ENCODE measurements at regions not wholly inside any gene's neighbourhood (a gene's known extent, or its start where the extent isn't known, plus 50 kb on each side); places are given as distances from the start of the nearest gene placed in this dataset.

DNA sequence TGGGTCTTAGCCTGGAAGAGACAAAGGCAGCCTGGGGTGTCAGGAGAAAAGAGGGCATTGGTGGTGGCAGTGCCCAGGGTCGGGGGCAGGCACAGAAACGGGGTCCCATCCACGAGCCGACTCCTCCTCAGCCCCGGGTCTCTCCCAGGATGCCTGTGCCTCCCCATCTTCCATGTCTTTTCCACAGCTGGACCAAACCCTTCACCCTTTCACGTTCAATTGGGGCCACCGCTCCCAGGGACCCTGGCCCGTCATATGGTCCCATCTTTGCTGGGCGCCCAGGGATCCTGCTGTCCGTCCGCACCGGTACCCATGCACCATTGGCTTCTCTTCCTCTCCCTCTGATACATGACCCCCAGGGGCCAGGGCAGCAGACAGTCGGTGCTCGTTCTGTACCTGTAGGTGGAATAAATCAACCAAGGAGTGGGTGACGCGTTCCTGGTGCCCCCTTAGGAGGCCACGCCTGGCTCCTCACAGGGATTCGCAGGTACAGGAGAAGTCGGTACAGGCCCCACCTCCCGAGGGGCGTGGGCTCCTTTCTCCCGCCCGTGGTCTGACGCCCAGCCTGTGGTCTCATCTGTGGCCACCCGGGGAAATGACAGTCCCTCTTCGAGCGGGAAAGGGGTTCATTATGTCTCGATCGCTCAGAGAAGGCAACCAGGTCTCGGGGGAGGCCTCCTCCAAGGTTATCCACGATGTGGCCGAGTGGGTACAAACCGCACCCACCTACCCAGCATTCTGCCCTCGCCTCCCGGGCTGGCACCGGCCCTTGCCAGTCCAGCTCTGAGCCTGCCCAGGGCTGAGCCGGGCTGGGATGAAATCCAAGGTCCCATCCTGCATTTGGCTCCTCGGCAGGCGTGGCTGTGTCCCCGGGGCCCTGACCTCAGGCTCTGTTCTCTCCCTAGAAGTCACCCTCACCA lies 1493.6 kb downstream of the BRD1 start:
- DNase-seq (ENCODE audit: low read depth in 2 of 3, low spot score in 2 of 3) = no peak

DNA sequence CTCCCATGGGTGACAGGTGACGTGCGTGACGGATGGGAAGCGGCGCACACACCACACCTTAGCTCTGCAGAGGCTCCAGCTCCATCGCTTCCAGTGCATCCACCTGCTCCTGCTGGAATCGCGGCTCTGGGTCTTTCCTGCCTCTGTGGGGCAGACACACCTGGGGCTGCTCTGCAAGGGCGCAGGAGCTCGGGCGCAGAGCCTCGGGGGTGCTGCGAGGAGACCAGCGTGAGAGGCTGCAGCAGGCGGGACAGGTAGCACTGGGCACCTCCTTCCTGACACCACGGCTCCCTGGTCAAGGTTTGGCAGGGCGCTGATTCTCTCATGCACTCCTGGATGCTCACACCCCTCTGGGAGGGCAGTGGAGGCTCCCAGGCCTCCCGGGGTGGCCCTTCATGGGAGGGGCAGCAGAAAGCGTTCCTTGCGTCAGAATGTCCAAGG lies 1494.3 kb downstream of the BRD1 start:
- DNase-seq (ENCODE audit: low read depth in 2 of 3, low spot score in 2 of 3) = no peak

DNA sequence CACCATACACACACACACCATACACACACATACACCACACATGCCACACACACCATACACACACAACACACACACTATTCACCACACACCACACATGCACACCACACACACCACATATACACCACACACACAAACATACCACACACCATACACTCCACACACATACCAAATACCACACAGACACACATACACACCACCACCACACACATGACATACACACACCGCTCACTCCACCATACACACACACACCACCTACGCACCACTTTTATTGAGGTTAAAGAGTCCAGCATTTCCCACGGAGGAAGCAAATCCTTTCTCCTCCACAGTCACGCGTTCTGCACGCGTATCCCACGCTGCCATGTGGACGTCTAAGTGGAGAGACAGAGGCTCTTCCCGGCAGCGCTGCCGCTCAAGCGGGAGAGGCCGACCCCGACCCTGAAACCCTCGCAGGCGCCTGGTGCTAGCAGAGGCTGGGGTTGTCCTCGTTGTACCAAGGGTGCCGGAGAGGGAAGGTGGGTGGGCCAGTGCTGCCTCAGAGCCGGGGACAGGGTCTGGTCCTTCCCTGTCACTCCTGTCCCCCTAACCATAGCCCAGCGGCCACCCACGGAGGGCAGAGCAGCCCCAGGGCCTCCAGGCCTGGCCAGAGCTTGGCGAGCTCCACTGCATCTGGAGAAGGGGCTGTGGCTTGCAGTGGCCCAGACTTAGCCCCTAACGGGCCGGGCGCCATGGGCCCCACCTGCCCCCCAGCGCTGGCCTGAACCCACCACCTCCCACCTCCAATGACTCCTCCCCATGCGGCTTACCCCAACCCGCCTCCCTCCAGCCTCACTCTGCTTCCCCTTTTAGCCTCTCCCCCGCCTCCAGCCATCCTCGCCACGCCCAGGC lies 1495.0 kb downstream of the BRD1 start:
- DNase-seq (ENCODE audit: low read depth in 2 of 3, low spot score in 2 of 3) = no peak

DNA sequence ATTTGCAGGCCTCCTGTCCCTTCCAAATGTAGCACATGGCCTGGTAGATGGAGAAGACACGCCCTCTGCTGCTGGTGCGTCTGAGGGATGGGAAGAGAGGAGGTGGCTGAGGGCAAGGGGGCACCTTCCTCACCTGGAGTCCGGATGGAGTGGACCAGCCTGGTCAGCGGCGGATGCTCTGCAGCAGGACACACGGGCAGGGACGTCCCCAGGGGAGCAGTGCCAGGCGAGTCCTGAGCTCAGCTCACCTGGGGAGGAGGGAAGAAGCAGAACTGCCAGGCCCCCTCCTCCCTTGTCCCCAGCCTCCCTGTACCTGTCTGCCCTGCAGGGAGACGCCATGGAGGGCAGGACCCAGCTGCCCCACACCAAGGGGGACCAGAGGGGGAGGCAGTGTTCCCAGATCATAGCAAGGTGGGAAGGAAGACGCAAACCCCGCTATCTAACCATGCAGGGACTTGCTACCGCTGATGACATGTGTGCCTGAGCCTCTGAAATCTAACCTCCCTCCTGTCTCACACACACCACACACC lies 1495.9 kb downstream of the BRD1 start:
- DNase-seq (ENCODE audit: low read depth in 2 of 3, low spot score in 2 of 3) = no peak

DNA sequence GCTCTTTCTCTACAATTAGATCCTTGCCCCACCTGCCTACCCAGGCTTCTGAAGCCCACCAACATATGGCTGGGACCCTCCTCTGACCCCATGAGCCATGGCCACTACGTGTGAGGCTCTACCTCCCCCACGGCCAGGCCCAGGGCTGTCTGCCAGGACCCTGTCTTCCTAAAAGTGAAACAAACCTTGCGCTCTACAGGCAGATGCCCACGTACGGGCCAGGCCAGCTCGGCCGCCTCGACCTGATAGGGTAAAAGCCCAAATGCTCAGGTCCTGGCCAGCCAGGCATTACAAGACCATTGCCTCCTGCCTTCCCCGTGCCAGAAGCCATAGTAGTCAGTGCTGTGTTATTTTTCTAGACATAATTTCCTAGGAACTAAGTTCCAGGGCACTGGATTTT lies 1496.4 kb downstream of the BRD1 start:
- no peak for DNase-seq (ENCODE audit: low read depth in 2 of 3, low spot score in 2 of 3)

DNA sequence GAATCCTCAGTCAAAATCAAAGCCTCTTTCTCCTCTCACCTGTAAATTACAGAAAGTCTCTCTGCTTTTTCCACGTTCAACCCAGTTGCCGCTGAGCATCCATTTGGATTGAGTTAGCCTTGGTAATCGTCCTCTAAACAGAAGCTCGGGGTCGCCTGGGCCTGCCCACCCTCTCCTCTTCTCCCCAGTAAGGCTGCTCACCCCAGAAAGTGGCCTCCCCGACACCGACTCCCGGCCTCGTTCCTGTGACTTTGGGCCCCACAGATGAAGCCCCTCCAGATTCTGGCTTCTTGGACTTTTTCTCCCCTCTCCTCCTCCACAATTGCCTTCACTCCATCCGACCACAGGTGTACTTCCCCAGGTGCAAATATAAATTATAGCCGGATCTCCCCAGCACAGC lies 1500.0 kb downstream of the BRD1 start:
- no peak for DNase-seq (ENCODE audit: low read depth in 2 of 3, low spot score in 2 of 3)

DNA sequence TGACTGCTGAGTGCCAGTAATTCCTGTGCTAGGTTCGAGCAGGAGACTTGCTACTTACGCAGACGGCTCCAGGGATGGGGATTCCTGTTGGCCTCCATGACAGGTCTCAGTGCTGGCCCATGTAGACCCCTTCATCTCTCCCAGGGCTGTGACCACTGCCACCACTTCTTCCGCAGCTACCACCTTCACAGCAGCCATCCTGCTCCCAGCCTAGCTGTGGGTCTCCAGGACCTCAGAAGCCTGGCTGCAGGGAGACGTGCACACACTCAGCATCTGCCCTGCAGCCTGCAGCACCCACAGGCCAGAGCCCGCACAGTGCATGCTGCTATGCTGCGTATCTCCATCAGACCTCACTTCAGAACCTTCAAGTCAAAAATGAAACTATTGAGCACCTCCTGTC lies 1503.9 kb downstream of the BRD1 start:
- no peak for DNase-seq (ENCODE audit: low read depth in 2 of 3, low spot score in 2 of 3)

DNA sequence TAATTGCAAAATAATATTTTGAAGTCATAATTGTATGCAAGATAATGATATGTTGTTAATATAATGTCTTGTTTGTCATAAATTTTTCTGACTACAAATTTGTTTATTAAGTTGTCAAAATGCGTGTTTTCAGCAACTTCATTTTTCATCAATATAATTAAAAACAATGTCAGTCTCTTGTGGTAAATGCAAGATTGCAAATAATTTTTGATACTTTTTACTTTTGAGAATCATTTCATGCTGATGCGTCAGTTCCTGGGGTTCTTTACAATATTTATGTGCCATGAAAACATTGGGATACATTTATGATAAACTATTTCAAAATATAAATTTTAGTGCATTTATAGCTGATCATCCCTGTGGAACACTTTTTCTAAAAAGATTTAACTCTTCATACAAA lies 1504.8 kb downstream of the BRD1 start:
- no peak for DNase-seq (ENCODE audit: low read depth in 2 of 3, low spot score in 2 of 3)

DNA sequence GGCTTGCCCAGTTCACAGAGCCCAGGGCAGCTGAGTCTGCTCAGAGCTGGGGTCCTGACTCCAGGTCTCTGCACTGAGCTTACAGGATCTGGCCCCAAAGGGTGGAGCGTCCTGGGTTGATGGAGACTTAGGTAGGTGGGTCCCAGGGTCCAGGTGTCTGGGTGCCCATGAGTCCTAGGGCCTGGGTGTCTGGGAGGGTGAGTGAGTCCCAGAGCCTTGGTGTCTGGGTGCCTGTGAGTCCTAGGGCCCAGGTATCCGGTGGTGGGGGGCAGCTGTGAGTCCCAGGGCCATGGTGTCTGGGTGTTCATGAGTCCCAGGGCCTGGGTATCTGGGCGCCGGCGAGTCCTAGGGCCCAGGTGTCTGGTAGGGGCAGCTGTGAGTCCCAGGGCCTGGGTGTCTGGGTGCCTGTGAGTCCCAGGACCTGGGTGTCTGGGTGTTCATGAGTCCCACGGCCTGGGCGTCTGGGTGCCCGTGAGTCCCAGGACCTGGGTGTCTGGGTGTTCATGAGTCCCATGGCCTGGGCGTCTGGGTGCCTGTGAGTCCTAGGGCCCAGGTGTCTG lies 1505.6 kb downstream of the BRD1 start:
- no peak for DNase-seq (ENCODE audit: low read depth in 2 of 3, low spot score in 2 of 3)

DNA sequence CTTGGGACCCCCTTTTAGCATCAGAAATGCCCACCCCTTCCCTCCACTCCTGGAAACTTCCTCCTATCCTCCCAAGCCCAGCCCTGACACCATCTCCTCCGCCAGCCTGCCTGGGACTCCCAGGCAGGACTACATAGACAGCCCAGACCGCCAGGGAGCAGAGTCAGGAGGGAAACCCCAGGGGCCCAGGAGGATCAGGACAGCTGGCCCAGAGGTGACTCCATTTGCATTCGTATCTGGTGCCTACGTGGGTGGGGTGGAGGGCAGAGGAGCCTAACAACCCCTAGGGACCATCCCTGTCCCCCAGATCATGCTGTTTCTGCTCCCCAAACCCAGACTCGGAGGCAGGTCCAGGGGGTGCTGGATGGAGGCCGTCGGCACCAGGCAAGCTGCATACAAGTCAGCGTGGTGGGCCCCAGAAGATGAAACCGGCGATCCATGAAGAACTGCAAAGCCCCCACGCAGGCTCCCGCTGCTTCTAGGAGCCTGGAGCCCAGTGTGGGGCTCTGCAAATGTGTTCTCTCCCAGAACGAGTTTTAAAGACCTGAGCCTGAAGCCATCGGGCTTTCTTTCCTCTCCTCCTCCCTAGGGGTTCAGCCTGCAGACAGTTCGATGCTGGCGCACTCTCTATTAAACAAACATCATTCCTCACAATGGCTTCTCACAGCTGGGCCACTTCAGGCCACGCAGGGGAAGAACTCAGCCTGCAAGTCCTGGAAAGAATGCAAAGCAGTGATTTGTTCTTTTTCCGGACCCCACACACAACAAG lies 1506.8 kb downstream of the BRD1 start:
- no peak for DNase-seq (ENCODE audit: low read depth in 2 of 3, low spot score in 2 of 3)

DNA sequence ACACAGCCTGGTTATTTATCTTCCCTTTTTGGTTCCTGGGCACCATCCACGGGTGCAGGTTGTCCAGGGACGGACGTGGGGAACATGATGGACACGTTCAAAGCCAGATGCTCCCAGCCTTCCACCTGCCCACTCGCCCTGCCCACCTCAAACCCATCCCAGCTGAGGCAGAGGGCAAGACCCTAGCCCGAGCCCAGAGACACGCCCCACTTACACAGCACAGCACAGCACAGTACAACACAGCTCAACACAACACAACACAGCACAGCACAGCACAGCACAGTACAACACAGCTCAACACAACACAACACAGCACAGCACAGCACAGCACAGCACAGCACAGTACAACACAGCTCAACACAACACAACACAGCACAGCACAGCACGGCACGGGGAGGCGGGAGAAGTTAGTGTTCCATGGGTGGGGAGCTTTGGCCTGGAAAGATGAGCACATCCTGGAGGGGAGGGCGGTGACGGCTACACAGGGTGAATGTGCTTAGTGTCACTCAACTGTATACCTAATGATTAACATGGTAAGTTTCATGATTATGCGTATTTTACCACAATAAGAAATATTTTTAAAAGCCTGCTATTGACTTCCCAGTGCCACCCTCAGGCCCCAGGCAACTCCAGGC lies 1507.5 kb downstream of the BRD1 start:
- DNase-seq (ENCODE audit: low read depth in 2 of 3, low spot score in 2 of 3) = no peak

DNA sequence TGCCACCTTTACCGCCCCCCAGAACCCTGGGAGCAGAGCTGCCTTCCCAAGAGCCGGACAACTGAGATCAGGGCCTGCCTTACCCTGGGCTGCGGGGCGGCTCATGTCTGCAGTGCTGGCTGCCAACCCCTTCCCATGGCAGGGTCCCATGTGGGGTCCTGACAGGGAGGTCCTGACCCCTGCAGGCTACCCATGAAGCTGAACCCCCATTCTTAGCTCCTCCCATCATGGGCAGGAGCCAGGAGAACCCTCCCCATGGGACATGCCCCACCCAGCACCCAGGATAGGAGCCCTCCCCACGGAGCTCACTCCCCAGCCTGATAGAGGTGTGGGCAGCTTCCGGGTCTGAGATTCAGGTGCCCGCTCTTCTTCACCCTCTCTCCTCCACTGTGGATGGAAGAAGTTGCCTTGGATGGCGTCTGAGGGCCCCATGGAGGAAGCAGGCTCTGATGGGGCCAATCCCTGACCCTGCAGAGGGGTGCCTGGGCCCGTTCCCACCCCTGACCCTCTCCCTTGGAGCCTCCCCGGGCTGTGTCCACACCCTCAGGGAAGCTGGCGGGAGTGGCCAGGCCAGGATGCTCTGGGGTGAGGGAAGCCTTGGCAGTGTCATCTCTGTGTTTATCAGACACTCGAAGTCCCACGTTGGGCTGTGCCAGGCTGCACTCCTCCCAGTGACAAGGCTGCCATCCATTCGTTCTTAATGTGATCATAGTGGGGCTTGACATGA lies 1508.2 kb downstream of the BRD1 start:
- no peak for DNase-seq (ENCODE audit: low read depth in 2 of 3, low spot score in 2 of 3)

DNA sequence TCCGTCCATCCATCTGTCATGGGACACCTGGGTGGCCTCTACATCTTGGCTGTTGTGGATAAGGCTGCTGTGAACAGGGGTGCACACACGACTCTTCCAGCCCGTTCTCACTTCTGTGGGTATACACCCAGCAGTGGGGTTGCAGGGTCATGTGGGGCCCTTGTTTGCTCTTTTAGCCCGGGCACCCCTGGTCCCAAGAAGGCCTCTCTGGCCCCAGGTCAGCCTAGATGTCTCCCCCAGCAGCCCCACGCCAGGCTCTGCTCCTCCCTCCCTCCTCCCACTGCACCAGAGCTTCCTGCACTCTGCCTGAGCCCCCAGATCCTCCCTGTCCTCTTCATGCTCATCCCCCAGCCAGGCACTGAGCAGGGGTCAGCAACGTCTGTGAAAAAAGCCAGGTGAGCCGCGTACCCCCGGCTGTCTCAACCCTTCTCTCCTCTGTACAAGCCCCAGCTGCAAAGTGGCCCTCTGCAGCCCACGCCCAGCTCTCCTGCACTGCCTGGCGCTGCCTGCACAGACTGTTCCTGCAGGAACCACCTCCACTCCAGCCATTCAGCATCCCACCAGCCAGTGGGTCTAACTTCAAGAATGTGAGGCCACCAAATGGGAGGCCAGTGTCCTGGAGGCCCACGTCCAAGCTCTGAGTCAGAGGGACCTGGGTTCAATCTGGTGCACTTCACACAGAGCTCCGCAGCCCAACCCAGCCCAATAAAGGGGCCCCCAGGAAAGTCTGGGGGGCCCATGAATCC lies 1508.9 kb downstream of the BRD1 start:
- DNase-seq (ENCODE audit: low read depth in 2 of 3, low spot score in 2 of 3) = no peak

DNA sequence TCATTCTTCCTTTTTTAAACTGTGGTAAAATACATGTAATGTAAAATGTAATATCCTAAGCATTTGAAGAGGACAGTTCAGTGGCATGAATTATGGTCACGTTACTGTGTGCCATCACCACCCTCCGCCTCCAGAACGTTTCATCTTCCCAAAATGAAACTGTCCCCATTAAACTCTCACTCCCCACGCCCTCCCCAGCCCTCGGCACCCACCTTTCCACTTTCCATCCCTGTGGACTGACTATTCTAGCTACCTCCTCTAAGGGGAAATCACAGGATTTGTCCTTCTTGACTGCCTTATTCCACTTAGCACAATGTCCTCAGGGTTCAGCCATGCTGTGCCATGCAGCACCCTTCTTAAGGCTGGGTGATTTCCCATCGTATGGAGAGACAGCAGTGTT lies 1509.5 kb downstream of the BRD1 start:
- no peak for DNase-seq (ENCODE audit: low read depth in 2 of 3, low spot score in 2 of 3)

DNA sequence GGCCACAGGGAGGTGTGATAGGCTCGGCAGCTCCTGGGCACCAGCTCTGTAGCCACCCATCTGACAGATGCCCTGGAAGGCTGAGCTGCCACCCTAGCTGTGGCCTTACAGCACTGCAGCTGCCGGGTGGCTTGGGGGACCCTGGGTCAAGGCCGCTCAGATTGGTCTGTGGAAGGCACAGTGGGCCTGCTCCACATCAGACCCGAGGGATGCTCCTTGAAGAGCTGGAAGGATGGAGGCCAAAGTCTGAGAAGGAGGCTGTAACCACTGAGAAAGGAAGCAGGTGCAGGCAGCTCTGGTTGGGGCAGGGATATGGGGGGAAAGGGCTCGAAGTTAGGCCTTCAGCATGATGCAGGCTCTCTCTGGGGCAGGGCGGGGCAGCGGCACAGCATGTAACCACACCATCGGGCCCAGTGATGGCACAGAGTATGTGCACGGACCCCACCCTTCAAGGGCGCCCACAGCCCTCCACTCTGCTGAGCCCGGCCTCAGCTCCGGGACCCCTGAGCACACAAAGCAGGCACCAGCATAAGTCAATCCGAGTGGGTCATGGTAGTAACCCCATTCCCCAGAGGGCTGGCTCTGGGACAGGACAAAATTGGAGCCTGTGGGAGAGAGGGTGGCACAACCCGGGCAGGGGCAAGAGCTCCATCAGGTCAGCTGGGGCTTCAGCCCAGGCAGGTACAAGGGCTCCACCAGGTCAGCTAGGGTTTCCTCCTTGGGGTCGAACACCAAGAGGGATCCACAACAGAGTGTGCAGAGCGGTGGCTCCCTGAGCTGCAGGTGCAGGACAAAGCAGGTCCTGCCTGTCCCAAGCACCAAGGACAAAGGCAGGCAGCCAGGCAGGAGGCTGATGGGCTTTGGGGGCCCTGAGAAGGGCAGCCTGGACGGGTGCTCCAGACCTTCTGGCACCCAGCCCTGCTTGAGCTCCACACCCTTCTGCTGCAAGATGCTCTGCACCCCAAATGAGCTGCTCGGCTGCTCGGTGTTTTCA lies 1511.1 kb downstream of the BRD1 start:
- DNase-seq (ENCODE audit: low read depth in 2 of 3, low spot score in 2 of 3) = no peak

DNA sequence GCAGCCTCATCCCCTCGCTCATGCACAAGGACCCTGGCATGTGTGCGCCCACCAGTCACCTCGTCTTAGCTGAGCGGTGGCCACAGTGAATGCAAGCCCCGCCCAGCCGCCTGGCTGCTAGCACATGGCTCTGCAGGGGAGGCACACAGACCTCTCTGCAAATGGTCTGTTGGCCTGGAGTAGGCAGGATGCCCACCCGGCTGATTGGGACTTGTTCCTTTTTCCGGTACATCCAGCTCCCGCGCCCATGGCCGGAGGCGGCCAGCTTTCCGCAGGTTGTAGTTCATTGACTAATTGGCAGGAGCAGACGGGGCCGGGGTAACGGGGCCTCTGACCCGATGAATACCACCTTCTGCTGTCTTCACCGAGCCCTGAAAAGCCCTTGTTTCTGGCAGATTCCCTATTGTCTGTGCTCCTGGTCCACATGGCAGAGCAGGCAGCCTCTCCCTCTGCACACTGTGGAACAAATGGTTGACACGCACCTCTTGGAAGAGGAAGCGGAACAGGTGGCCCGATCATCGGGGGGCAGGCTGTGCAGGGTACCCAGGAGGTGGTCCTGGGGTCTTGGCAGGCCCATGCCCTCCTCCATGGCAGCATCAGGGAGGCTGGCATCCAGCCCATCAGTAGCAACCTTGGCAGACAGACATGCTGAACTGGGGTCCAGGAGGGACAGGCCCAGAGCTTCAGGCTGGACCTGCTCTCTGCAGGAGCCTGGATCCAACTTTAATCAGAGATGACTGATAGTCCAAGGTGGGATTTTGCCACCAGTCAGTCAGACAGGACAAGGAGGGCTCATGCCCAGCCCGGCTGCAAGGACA lies 1512.0 kb downstream of the BRD1 start:
- no peak for DNase-seq (ENCODE audit: low read depth in 2 of 3, low spot score in 2 of 3)

DNA sequence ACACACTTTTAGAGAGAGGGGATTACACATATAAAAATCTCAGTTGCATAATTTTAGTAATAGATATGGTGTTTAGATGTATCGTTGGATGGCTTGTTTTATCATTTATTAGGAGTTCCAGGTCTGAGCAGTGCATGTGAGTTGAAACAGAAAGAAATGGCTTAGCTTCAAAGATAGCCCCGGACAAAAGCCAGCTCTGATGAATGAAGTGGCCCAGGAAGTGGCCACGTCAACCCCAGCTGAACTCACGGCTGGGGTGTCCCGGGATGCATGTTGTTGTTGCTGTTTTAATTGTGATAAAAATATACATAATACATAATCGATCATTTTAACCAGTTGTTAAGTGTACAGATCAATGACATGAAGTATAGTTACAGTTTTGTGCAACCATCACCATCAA lies 1513.6 kb downstream of the BRD1 start:
- DNase-seq (ENCODE audit: low read depth in 2 of 3, low spot score in 2 of 3) = no peak

Data from activated CD8-positive, alpha-beta memory T cell treated with anti-CD3 and anti-CD28 coated beads for 48 hours (primary cell).